ENCODE measurements at regions not wholly inside any gene's neighbourhood (a gene's known extent, or its start where the extent isn't known, plus 50 kb on each side); places are given as distances from the start of the nearest gene placed in this dataset.

DNA sequence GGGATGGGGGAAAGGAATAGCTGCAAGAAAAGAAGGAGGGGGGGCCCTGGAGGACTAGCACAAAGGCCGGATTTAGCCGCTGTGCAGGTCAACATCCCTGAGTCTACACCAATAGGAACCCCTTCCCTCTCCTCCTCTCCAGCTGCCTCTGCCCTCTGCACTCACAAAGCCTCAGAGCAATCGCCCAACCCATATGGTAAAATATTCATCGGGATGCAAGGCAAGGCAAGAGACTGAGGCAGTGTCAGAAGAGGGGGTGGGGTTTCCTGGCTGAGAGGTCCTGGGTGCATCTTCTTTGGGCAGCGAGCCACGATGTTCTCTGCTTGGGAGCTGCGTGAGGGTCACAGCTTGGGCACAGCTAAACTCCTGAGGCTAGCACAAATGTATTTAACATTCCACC lies 115.5 kb upstream of the NLRP1 start:
- TF ChIP-seq CTCF (IDR thresholded peaks at IDR 0.05; ENCODE audit: insufficient read depth, low read length, poor library complexity, severe bottlenecking) (no peak), EZH2phosphoT487 (conservative IDR thresholded peaks at IDR 0.05; ENCODE audit: low read length) (no peak)

Measured in SU-DHL-6 (cell line).